SK-N-SH (cell line): ENCODE measurements at regions not wholly inside any gene's neighbourhood (a gene's known extent, or its start where the extent isn't known, plus 50 kb on each side); places are given as distances from the start of the nearest gene placed in this dataset.

Source experiments
- CTCF ChIA-PET: fragments of 300-600, 350-600 bp; formaldehyde crosslinking; extraction: SDS; loops from one replicate; lab custom pipeline; 2021; lab: Yijun Ruan, JAX
- POLR2A ChIA-PET: fragments of 350-600 bp; sonication (Branson Sonifier 250); formaldehyde crosslinking; extraction: SDS; loops from one replicate; lab custom pipeline; 2020; ENCODE audit warnings: antibody characterized with exemption, inconsistent platforms; lab: Yijun Ruan, JAX
- DNase-seq: peaks from one replicate; pipeline ENCODE4 v3.0.0; 2012
- H2AFZ ChIP-seq: fragments of 200-600 bp; sonication (generic); 2 replicates; pipeline ENCODE4 v1.8.1; 2016; ENCODE audit warnings: antibody characterized with exemption, mild to moderate bottlenecking, low read depth
- H3F3A ChIP-seq: fragments of 200-600 bp; sonication (generic); replicated peaks from 2 replicates; pipeline ENCODE3; 2016; ENCODE audit warnings: antibody characterized with exemption, mild to moderate bottlenecking; ENCODE audit not compliant: insufficient read depth
- H3K27ac ChIP-seq, 2 experiments: fragments of 200-500 bp in 1 of 2; fragments of 200-600 bp in 1 of 2; sonication (Bioruptor generic) in 1 of 2; sonication (generic), shearing (Covaris generic) in 1 of 2; 2 replicates each; pipeline versions ENCODE4 v1.5.1 to v1.6.1; 2014 to 2016; ENCODE audit warnings: low read depth in 2 of 2, inconsistent platforms in 1 of 2, low read length in 1 of 2, mild to moderate bottlenecking in 1 of 2, mixed read lengths in 1 of 2
- H3K27me3 ChIP-seq: fragments of 200-600 bp; sonication (generic), shearing (Covaris generic); 2 replicates; pipeline ENCODE4 v1.6.1; 2016; ENCODE audit warnings: mixed run types; ENCODE audit not compliant: insufficient read depth
- H3K36me3 ChIP-seq, 2 experiments: fragments of 200-500 bp in 1 of 2; fragments of 200-600 bp in 1 of 2; sonication (Bioruptor generic) in 1 of 2; sonication (generic) in 1 of 2; replicated peaks in 1 of 2; 2 replicates each; pipeline versions ENCODE3 to v1.5.1; 2014 to 2016; ENCODE audit warnings: low read length in 1 of 2, mild to moderate bottlenecking in 1 of 2; ENCODE audit not compliant: insufficient read depth in 2 of 2, control insufficient read depth in 1 of 2
- H3K4me1 ChIP-seq, 2 experiments: fragments of 200-500 bp in 1 of 2; fragments of 200-600 bp in 1 of 2; sonication (Bioruptor generic) in 1 of 2; sonication (generic), shearing (Covaris generic) in 1 of 2; 2 replicates each; pipeline versions ENCODE4 v1.5.1 to v1.6.1; 2014 to 2016; ENCODE audit warnings: low read depth in 1 of 2, low read length in 1 of 2, mixed run types in 1 of 2; ENCODE audit not compliant: insufficient read depth in 2 of 2, control insufficient read depth in 1 of 2
- H3K4me2 ChIP-seq: fragments of 200-600 bp; sonication (generic), shearing (Covaris generic); 2 replicates; pipeline ENCODE4 v1.6.1; 2017; ENCODE audit warnings: mixed run types
- H3K4me3 ChIP-seq, 2 experiments: fragments of 200-500 bp in 1 of 2; fragments of 200-600 bp in 1 of 2; sonication (Bioruptor generic) in 1 of 2; sonication (generic), shearing (Covaris generic) in 1 of 2; 2 replicates each; pipeline versions ENCODE4 v1.5.1 to v1.8.1; 2014 to 2016; ENCODE audit warnings: low read depth in 2 of 2, inconsistent platforms in 1 of 2, low read length in 1 of 2, mild to moderate bottlenecking in 1 of 2, mixed read lengths in 1 of 2, moderate library complexity in 1 of 2
- H3K79me2 ChIP-seq: fragments of 200-600 bp; sonication (generic); 2 replicates; pipeline ENCODE4 v1.8.1; 2017; ENCODE audit warnings: mild to moderate bottlenecking; ENCODE audit not compliant: insufficient read depth
- H3K9ac ChIP-seq: fragments of 200-600 bp; sonication (generic); 2 replicates; pipeline ENCODE4 v1.6.1; 2017; ENCODE audit warnings: mixed run types
- H3K9me2 ChIP-seq: fragments of 200-600 bp; sonication (generic); 2 replicates; pipeline ENCODE4 v1.6.1; 2017; ENCODE audit warnings: mixed run types
- H3K9me3 ChIP-seq: fragments of 200-600 bp; sonication (generic); 2 replicates; pipeline ENCODE4 v1.6.1; 2017; ENCODE audit warnings: mixed run types, mild to moderate bottlenecking, moderate library complexity
- H4K20me1 ChIP-seq: fragments of 200-600 bp; sonication (generic); 2 replicates; pipeline ENCODE4 v1.6.1; 2017; ENCODE audit warnings: mild to moderate bottlenecking, mixed run types; ENCODE audit not compliant: insufficient read depth
- CHD2 ChIP-seq: fragments of 150-350 bp; IDR thresholded peaks from 2 replicates; pipeline ENCODE4 v1.6.1; 2018; ENCODE audit warnings: low read length; ENCODE audit not compliant: partially characterized antibody
- EZH2phosphoT487 ChIP-seq: fragments of 200-600 bp; sonication (generic); IDR thresholded peaks from 2 replicates; pipeline ENCODE4 v1.6.1; 2017; ENCODE audit warnings: low read depth, mixed run types, mild to moderate bottlenecking, antibody characterized with exemption, moderate library complexity, borderline replicate concordance
- FOSL2 ChIP-seq: IDR thresholded peaks from 2 replicates; pipeline ENCODE4 v1.4.0; 2012; ENCODE audit warnings: low read depth, mild to moderate bottlenecking, moderate library complexity, borderline replicate concordance
- FOXM1 ChIP-seq: IDR thresholded peaks from 2 replicates; pipeline ENCODE4 v1.4.0; 2012; ENCODE audit warnings: low read depth, mild to moderate bottlenecking
- GATA2 ChIP-seq: sonication (generic); formaldehyde crosslinking; IDR thresholded peaks from 2 replicates; pipeline ENCODE4 v1.5.0; 2020; ENCODE audit warnings: mild to moderate bottlenecking, missing genetic modification reagents
- RAD21 ChIP-seq: IDR thresholded peaks from 2 replicates; pipeline ENCODE4 v1.6.1; 2012; ENCODE audit warnings: mild to moderate bottlenecking, low read length
- RFX5 ChIP-seq: IDR thresholded peaks from 2 replicates; pipeline ENCODE4 v1.6.1; 2012; ENCODE audit warnings: mild to moderate bottlenecking, improper control_type of control experiment, low read length
- TF ChIP-seq, protein P1 (sequence below): IDR thresholded peaks from 2 replicates; pipeline ENCODE4 v1.4.0; 2012; ENCODE audit warnings: low read depth
- TF ChIP-seq, protein P2 (sequence below): IDR thresholded peaks from 2 replicates; pipeline ENCODE4 v1.6.1; 2012; ENCODE audit warnings: mild to moderate bottlenecking, low read depth, low read length, moderate library complexity
- TF ChIP-seq, protein P3 (sequence below): IDR thresholded peaks from 2 replicates; pipeline ENCODE4; 2012
- TF ChIP-seq, protein P4 (sequence below): IDR thresholded peaks from 2 replicates; pipeline ENCODE4 v1.4.0; 2012; ENCODE audit warnings: low read depth, borderline replicate concordance
- TF ChIP-seq, protein P5 (sequence below): fragments of 200-600 bp; sonication (generic); IDR thresholded peaks from 2 replicates; pipeline ENCODE4 v1.6.1; 2017; ENCODE audit warnings: antibody characterized with exemption, mild to moderate bottlenecking, moderate library complexity

DNA sequence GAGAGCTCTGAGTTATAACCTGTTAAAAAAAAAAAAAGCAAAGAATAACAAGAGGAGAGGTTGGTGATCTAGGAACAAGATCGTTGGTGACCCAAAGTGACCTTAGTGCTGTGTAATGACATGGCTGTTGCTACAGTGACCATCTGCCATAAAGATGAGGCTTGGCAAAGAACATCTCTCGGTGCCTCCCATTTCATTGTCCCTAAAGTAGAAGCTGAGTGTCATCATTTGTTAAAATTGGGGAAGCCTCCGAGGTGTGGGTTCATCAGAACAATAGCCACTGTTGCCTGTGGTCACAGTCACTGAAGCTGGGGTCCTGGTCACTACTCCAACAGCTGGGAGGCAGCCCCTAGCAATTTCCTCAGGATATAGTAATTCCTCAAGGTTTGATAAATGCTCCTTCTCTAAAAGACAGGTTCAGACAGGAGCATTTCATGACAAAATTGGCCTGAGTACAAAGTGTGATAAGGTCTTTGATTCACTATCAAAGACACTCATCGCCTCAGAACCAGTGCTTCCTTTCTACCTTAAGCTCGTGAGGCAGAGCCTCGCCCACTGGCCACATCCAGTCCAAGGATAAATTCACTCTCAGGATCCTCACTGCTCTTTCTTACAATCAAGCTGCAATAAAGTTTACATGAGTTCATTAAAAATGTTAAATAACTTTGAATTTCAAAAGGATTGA lies 81.9 kb upstream of the RGS2 start (continued):
- no peak for TF ChIP-seq RFX5
- TF ChIP-seq, protein P1, sequence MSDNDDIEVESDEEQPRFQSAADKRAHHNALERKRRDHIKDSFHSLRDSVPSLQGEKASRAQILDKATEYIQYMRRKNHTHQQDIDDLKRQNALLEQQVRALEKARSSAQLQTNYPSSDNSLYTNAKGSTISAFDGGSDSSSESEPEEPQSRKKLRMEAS = no peak
- TF ChIP-seq, all 33 proteins: peak for 0

DNA sequence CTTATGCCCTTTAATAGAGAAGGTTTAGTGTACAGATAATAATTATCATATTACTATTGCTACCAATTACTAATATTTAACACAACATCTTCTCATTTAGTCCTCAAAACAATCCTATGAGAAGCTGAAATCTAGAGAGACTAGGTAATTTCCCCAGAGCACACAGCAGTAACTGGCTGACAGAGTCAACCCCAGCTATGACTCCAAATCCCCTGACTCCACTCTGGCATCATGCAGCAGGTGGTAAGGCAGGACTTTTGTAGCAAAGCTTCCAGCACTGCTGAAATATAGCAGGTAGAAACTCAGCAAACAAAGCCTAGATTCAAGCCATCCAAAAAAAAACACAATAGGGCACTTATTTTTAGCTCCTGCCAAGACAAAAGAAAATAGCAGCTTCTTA lies 79.3 kb upstream of the RGS2 start:
- Histone ChIP-seq H3K79me2 (no peaks in the 10 kb centered on the region), H3K9ac (no peak overlapping the region), H3K27me3 (no peaks in the 10 kb centered on the region)
- POLR2A ChIA-PET = no interaction called here
- TF ChIP-seq, protein P2, sequence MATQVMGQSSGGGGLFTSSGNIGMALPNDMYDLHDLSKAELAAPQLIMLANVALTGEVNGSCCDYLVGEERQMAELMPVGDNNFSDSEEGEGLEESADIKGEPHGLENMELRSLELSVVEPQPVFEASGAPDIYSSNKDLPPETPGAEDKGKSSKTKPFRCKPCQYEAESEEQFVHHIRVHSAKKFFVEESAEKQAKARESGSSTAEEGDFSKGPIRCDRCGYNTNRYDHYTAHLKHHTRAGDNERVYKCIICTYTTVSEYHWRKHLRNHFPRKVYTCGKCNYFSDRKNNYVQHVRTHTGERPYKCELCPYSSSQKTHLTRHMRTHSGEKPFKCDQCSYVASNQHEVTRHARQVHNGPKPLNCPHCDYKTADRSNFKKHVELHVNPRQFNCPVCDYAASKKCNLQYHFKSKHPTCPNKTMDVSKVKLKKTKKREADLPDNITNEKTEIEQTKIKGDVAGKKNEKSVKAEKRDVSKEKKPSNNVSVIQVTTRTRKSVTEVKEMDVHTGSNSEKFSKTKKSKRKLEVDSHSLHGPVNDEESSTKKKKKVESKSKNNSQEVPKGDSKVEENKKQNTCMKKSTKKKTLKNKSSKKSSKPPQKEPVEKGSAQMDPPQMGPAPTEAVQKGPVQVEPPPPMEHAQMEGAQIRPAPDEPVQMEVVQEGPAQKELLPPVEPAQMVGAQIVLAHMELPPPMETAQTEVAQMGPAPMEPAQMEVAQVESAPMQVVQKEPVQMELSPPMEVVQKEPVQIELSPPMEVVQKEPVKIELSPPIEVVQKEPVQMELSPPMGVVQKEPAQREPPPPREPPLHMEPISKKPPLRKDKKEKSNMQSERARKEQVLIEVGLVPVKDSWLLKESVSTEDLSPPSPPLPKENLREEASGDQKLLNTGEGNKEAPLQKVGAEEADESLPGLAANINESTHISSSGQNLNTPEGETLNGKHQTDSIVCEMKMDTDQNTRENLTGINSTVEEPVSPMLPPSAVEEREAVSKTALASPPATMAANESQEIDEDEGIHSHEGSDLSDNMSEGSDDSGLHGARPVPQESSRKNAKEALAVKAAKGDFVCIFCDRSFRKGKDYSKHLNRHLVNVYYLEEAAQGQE = no peak
- TF ChIP-seq FOXM1 (no peak), FOSL2 (no peak), EZH2phosphoT487 (no peak), CHD2 (no peak), RAD21 (no peak), RFX5 (no peak), GATA2 (CRISPR knock-in tag) (no peak)
- TF ChIP-seq, protein P3, sequence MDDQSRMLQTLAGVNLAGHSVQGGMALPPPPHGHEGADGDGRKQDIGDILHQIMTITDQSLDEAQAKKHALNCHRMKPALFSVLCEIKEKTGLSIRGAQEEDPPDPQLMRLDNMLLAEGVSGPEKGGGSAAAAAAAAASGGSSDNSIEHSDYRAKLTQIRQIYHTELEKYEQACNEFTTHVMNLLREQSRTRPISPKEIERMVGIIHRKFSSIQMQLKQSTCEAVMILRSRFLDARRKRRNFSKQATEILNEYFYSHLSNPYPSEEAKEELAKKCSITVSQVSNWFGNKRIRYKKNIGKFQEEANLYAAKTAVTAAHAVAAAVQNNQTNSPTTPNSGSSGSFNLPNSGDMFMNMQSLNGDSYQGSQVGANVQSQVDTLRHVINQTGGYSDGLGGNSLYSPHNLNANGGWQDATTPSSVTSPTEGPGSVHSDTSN = no peak
- TF ChIP-seq, protein P4, sequence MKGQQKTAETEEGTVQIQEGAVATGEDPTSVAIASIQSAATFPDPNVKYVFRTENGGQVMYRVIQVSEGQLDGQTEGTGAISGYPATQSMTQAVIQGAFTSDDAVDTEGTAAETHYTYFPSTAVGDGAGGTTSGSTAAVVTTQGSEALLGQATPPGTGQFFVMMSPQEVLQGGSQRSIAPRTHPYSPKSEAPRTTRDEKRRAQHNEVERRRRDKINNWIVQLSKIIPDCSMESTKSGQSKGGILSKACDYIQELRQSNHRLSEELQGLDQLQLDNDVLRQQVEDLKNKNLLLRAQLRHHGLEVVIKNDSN = no peak
- TF ChIP-seq, protein P5, sequence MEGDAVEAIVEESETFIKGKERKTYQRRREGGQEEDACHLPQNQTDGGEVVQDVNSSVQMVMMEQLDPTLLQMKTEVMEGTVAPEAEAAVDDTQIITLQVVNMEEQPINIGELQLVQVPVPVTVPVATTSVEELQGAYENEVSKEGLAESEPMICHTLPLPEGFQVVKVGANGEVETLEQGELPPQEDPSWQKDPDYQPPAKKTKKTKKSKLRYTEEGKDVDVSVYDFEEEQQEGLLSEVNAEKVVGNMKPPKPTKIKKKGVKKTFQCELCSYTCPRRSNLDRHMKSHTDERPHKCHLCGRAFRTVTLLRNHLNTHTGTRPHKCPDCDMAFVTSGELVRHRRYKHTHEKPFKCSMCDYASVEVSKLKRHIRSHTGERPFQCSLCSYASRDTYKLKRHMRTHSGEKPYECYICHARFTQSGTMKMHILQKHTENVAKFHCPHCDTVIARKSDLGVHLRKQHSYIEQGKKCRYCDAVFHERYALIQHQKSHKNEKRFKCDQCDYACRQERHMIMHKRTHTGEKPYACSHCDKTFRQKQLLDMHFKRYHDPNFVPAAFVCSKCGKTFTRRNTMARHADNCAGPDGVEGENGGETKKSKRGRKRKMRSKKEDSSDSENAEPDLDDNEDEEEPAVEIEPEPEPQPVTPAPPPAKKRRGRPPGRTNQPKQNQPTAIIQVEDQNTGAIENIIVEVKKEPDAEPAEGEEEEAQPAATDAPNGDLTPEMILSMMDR = no peak
- TF ChIP-seq, all 33 proteins: peak for 0
- H4K20me1 ChIP-seq = no peaks in the 10 kb centered on the region
- DNase-seq = no peak
- H3F3A ChIP-seq = no peaks in the 10 kb centered on the region
- no peaks in the 10 kb centered on the region for H3K9me2 ChIP-seq
- H2AFZ ChIP-seq = no peak overlapping the region
- no peaks in the 10 kb centered on the region for H3K9me3 ChIP-seq
- H3K4me3 ChIP-seq = no peak overlapping the region
- H3K36me3 ChIP-seq = no peaks in the 10 kb centered on the region
- CTCF ChIA-PET = interaction anchor here (0.8 kb wide), 1 partner anchor 97 kb away, joined by 3 read pairs; no protein-coding TSS in a partner anchor
- H3K4me2 ChIP-seq = no peak overlapping the region
- H3K27ac ChIP-seq = no peak overlapping the region
- H3K4me1 ChIP-seq = peaks cover 0 to 2% of the 10 kb centered on the region in 2 experiments; a peak in 3 of 4 replicates
